Astrocyte (in vitro differentiated cells and primary cell): ENCODE measurements at regions not wholly inside any gene's neighbourhood (a gene's known extent, or its start where the extent isn't known, plus 50 kb on each side); places are given as distances from the start of the nearest gene placed in this dataset.
"Not testable (repeated sequence)": the region's sequence is repeated elsewhere in the genome, so short reads cannot be mapped to it uniquely, and the experiment has no call there.

Experiments
- DNase-seq: peaks from one replicate; pipeline ENCODE4 v3.0.0-alpha.2; 2010; ENCODE audit warnings: low read depth
- FAIRE-seq: peaks from 2 replicates; lab custom pipeline; 2011; peaks lifted over from hg19 to GRCh38; lab: Jason Lieb, UNC
- H2AFZ ChIP-seq: 2 replicates; pipeline ENCODE4 v1.6.0; 2012; ENCODE audit warnings: low read depth, low read length, inconsistent platforms
- H3K27ac ChIP-seq: 2 replicates; pipeline ENCODE4 v1.5.1; 2011; ENCODE audit warnings: low read depth, low read length, inconsistent platforms
- H3K27me3 ChIP-seq: 2 replicates; pipeline ENCODE4 v1.6.0; 2011; ENCODE audit warnings: low read length, inconsistent platforms; ENCODE audit not compliant: insufficient read depth
- H3K36me3 ChIP-seq: 2 replicates; pipeline ENCODE4 v1.5.1; 2011; ENCODE audit warnings: low read length, inconsistent platforms; ENCODE audit not compliant: insufficient read depth
- H3K4me1 ChIP-seq: 2 replicates; pipeline ENCODE4 v1.5.1; 2011; ENCODE audit warnings: low read length, inconsistent platforms; ENCODE audit not compliant: insufficient read depth
- H3K4me2 ChIP-seq: 2 replicates; pipeline ENCODE4 v1.6.0; 2012; ENCODE audit warnings: low read length, inconsistent platforms
- H3K4me3 ChIP-seq: 2 replicates; pipeline ENCODE4 v1.5.1; 2011; ENCODE audit warnings: low read depth, mild to moderate bottlenecking, low read length, inconsistent platforms; ENCODE audit not compliant: insufficient read depth
- H3K79me2 ChIP-seq: 2 replicates; pipeline ENCODE4 v1.6.0; 2012; ENCODE audit warnings: mild to moderate bottlenecking, low read length, inconsistent platforms; ENCODE audit not compliant: insufficient read depth
- H3K9ac ChIP-seq: 2 replicates; pipeline ENCODE4 v1.6.0; 2012; ENCODE audit warnings: mild to moderate bottlenecking, low read length, inconsistent platforms
- H3K9me3 ChIP-seq: 2 replicates; pipeline ENCODE4 v1.5.1; 2012; ENCODE audit warnings: low read depth, mild to moderate bottlenecking, low read length, inconsistent platforms; ENCODE audit not compliant: insufficient read depth
- H4K20me1 ChIP-seq: 2 replicates; pipeline ENCODE4 v1.6.0; 2012; ENCODE audit warnings: low read length, inconsistent platforms; ENCODE audit not compliant: insufficient read depth
- H3K27ac Mint-ChIP-seq: one replicate; pipeline ENCODE4 v1.8.0; 2021; ENCODE audit warnings: mild to moderate bottlenecking, mixed read lengths; ENCODE audit not compliant: unreplicated experiment
- H3K27me3 Mint-ChIP-seq: one replicate; pipeline ENCODE4 v1.8.0; 2021; ENCODE audit warnings: low read depth, mixed read lengths; ENCODE audit not compliant: unreplicated experiment
- H3K36me3 Mint-ChIP-seq: one replicate; pipeline ENCODE4 v1.8.0; 2021; ENCODE audit warnings: low read depth, mixed read lengths; ENCODE audit not compliant: unreplicated experiment
- H3K4me1 Mint-ChIP-seq: one replicate; pipeline ENCODE4 v1.8.0; 2021; ENCODE audit warnings: low read depth, mixed read lengths; ENCODE audit not compliant: unreplicated experiment
- H3K4me3 Mint-ChIP-seq: one replicate; pipeline ENCODE4 v1.8.0; 2021; ENCODE audit warnings: mild to moderate bottlenecking, moderate library complexity, mixed read lengths; ENCODE audit not compliant: unreplicated experiment
- H3K9me3 Mint-ChIP-seq: one replicate; pipeline ENCODE4 v1.8.0; 2021; ENCODE audit warnings: mild to moderate bottlenecking, mixed read lengths; ENCODE audit not compliant: unreplicated experiment
- EZH2 ChIP-seq: IDR thresholded peaks from 2 replicates; pipeline ENCODE4 v1.6.1; 2012; ENCODE audit warnings: mild to moderate bottlenecking, low read length, inconsistent platforms; ENCODE audit not compliant: insufficient read depth
- TF ChIP-seq, protein P1 (sequence below): IDR thresholded peaks from 2 replicates; pipeline ENCODE4 v1.5.1; 2011; ENCODE audit warnings: low read depth, mild to moderate bottlenecking, inconsistent platforms, low read length, moderate library complexity; ENCODE audit not compliant: insufficient read depth

DNA sequence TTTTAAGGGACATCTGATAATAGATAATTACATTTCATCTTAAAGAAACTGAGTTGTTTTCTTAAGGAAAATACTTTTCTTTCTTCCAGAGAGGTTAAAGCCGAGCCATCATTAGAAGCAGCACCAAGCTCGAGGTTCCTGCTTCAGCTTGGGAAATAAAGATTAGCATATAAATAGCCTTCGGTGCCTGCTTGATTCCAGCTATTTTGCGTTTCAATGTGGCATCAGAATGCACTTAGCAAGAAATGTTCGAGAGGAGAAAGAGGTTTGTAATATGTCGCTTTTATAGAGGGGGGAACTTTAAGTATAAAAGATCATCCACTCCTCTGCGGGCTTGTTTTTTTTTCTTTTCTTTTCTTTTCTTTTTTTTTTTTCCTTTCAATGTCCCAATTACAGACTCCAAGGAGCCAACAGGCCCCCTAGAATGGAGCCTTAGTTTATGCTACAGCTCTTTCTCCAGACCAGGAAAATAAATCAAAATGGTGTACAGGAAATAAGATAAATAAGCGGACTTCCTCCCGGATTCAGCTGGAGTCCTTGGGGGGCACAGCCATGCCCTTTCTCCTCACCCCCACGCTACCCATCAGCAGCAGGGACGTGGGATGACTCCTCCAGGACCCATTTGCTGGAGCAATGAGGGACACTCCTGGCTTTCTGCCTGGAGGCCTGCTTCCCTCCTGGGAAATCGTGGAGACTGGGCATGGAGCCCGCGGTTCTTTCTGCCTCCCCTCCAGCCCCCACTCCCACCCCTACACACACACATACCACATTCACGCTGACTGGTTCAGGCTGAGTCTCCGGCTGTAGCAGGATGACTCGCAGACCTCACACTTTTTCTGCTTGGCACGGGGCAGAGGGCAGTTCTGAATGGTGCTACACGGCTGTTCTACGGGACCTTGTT lies 131.6 kb downstream of the RRAGC start:
- peaks cover 8% of the 10 kb centered on the region for H3K27me3 ChIP-seq
- H4K20me1 ChIP-seq, result no peaks in the 10 kb centered on the region
- H3K4me1 ChIP-seq, result peaks cover 12% of the 10 kb centered on the region
- H3K9me3 Mint-ChIP-seq, result peaks cover 1% of the 10 kb centered on the region
- H3K79me2 ChIP-seq, result no peaks in the 10 kb centered on the region
- H3K4me1 Mint-ChIP-seq, result peaks cover 14% of the 10 kb centered on the region
- H3K36me3 ChIP-seq, result no peaks in the 10 kb centered on the region
- FAIRE-seq (no peak), DNase-seq (peak; percentile 90)
- H3K36me3 Mint-ChIP-seq, result no peaks in the 10 kb centered on the region
- peak overlapping the region; percentile 14 for H2AFZ ChIP-seq
- H3K27me3 Mint-ChIP-seq, result peaks cover 34% of the 10 kb centered on the region
- H3K9ac ChIP-seq, result no peak overlapping the region
- peak overlapping the region; percentile 64 for H3K4me2 ChIP-seq
- no peaks in the 10 kb centered on the region for H3K9me3 ChIP-seq
- peak overlapping the region; percentile 37 for H3K4me3 Mint-ChIP-seq
- TF ChIP-seq, protein P1, sequence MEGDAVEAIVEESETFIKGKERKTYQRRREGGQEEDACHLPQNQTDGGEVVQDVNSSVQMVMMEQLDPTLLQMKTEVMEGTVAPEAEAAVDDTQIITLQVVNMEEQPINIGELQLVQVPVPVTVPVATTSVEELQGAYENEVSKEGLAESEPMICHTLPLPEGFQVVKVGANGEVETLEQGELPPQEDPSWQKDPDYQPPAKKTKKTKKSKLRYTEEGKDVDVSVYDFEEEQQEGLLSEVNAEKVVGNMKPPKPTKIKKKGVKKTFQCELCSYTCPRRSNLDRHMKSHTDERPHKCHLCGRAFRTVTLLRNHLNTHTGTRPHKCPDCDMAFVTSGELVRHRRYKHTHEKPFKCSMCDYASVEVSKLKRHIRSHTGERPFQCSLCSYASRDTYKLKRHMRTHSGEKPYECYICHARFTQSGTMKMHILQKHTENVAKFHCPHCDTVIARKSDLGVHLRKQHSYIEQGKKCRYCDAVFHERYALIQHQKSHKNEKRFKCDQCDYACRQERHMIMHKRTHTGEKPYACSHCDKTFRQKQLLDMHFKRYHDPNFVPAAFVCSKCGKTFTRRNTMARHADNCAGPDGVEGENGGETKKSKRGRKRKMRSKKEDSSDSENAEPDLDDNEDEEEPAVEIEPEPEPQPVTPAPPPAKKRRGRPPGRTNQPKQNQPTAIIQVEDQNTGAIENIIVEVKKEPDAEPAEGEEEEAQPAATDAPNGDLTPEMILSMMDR, result no peak
- TF ChIP-seq EZH2, result no peak
- H3K4me3 ChIP-seq, result no peak overlapping the region
- H3K27ac ChIP-seq, result no peak overlapping the region
- peak overlapping the region; percentile 90 for H3K27ac Mint-ChIP-seq

DNA sequence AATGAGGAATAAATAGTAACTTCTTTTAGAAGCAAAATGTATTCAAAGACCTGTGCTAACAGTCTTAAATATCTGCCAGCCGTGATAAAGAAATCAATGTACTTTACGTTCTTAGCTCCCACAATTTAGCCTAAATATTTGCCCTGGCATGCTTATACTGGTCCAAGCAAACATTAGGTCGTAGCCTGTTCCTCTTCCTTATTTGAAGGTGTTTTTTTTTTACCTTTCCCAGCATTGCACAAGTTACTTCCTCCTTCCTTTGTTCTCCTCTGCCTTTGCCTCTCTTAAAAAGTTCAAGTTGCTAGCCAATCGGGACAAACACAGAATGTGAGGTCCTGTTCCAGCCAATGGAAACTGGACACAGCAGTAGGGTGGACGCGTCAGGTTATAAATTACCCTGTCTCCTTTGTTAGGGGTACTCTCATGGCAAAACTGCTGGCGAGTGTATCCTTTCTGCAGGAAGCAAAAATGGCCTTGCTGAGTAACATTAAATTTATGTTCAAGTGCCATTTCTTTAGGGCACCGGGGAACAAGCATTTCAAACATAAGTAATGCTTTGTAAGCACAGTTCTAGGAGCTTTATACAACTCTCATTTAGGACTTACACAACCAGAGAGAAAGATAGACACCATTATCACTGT lies 134.1 kb downstream of the RRAGC start:
- not testable (repeated sequence) for DNase-seq, FAIRE-seq, H3K9me3 ChIP-seq, H3K9me3 Mint-ChIP-seq, H4K20me1 ChIP-seq, H3K27me3 ChIP-seq, H3K79me2 ChIP-seq, H3K4me2 ChIP-seq, H3K27ac Mint-ChIP-seq, H3K36me3 Mint-ChIP-seq, H3K27ac ChIP-seq, H3K4me3 ChIP-seq, H3K4me3 Mint-ChIP-seq, H3K36me3 ChIP-seq, H2AFZ ChIP-seq, H3K9ac ChIP-seq
- Mint-ChIP-seq H3K27me3 (peaks cover 30% of the 10 kb centered on the region), H3K4me1 (peaks cover 14% of the 10 kb centered on the region)
- H3K4me1 ChIP-seq, result peaks cover 12% of the 10 kb centered on the region

DNA sequence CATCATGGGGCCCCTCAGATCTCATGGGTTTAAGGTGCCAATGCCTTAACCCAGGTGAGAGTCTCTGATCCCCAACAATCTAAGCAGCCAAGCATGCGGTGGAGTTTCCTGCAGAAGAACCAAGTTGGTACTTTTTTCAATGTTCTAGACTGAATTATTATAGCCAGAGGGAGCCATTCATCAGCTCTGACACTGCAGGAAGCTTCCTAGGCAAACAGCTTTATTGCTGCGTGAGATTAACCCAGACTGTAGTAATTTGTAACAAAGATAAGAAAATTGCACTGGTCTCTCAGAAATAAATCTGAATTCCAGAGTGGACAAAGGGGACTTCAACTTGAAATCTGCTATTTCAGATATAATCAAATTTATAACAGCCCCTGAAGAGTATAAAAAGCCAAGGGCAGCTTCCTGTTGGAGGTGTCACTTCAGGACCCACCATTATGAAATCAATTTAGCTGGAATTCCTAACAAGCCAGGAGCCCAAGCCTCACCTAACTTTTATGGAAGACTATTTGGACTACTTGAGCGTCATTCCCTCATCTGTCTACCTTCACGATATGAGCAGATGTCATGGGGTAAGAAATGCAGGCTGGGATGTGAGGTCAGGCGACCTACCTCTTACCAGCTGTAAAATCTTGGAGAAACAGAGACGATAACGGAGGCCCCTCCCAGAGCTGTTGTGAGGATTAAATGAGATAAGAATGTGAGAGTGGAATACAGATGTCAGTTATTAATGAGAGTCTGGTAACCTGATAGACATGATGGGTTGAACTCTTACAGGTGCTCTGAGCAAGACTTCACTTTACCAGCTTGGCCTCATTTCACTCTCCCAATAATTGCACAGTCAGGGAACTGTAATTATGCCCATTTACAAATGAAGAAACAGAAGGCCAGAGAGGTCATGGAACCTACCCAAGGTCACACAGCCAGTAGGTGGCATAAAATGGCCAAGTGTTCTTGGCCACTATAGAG lies 135.1 kb downstream of the RRAGC start:
- no peak overlapping the region for H3K9ac ChIP-seq
- H4K20me1 ChIP-seq, result no peaks in the 10 kb centered on the region
- H3K36me3 ChIP-seq, result no peaks in the 10 kb centered on the region
- TF ChIP-seq, protein P1, result no peak
- TF ChIP-seq EZH2, result no peak
- H3K36me3 Mint-ChIP-seq, result no peaks in the 10 kb centered on the region
- H3K9me3 Mint-ChIP-seq, result peaks cover 5% of the 10 kb centered on the region
- peaks cover 12% of the 10 kb centered on the region for H3K4me1 ChIP-seq
- no peaks in the 10 kb centered on the region for H3K27me3 ChIP-seq
- peaks cover 14% of the 10 kb centered on the region for H3K4me1 Mint-ChIP-seq
- no peak overlapping the region for H3K27ac Mint-ChIP-seq
- no peaks in the 10 kb centered on the region for H3K9me3 ChIP-seq
- H3K79me2 ChIP-seq, result no peaks in the 10 kb centered on the region
- H3K4me3 ChIP-seq, result no peak overlapping the region
- FAIRE-seq (no peak), DNase-seq (no peak)
- no peak overlapping the region for H3K4me3 Mint-ChIP-seq
- no peak overlapping the region for H2AFZ ChIP-seq
- peaks cover 27% of the 10 kb centered on the region for H3K27me3 Mint-ChIP-seq
- no peak overlapping the region for H3K4me2 ChIP-seq
- H3K27ac ChIP-seq, result no peak overlapping the region
